ENCODE measurements at regions not wholly inside any gene's neighbourhood (a gene's known extent, or its start where the extent isn't known, plus 50 kb on each side); places are given as distances from the start of the nearest gene placed in this dataset.

- peak overlapping the region; percentile 80; the same call in 1 of the 2 replicates for H2BK12ac ChIP-seq (ENCODE audit: low read depth, low read length)
- H3K4me3 ChIP-seq (ENCODE audit: extremely low read depth in 1 of 4, insufficient read depth in 2 of 4, low read depth in 3 of 4, low read length in 4 of 4), result no peak overlapping the region
- no peaks in the 10 kb centered on the region for H3K9me3 ChIP-seq (ENCODE audit: insufficient read depth in 2 of 2, low read depth in 1 of 2, low read length in 1 of 2)
- no peak overlapping the region for H3K27ac ChIP-seq (ENCODE audit: low read depth, low read length)
- no peak overlapping the region for H3K23ac ChIP-seq (ENCODE audit: insufficient read length)
- H4K8ac ChIP-seq (ENCODE audit: extremely low read depth, insufficient read depth, low read length), result no peak overlapping the region
- no peak overlapping the region for H2BK120ac ChIP-seq (replicated peaks; ENCODE audit: low read depth, low read length)
- CTCF ChIA-PET (ENCODE audit: partially characterized antibody), result interaction anchor here (1.0 to 1.9 kb wide), 4 partner anchors 13 to 56 kb away, joined by 3 to 7 read pairs (median 4); no protein-coding TSS in a partner anchor
- WGBS, 2 experiments (ENCODE audit: extremely low coverage in 1 of 2, insufficient coverage in 1 of 2, insufficient read length in 1 of 2, insufficient replicate concordance in 2 of 2, low coverage in 1 of 2, low lambda C conversion rate in 2 of 2, missing lambda C conversion rate in 1 of 2), result 89 to 100% methylated on average over 1 to 10 of the region's 10 CpGs
- no peak overlapping the region for H2AK5ac ChIP-seq (ENCODE audit: low read depth, low read length)
- H3K14ac ChIP-seq (ENCODE audit: insufficient read length), result no peak overlapping the region
- H2BK5ac ChIP-seq (ENCODE audit: low read depth, low read length), result 0 out of 2 replicates have a peak overlapping the region, but pooled peaks have one; percentile 19
- no peak overlapping the region for H2BK15ac ChIP-seq (ENCODE audit: low read length)
- H4K91ac ChIP-seq (replicated peaks; ENCODE audit: insufficient read length, low read length), result no peak overlapping the region
- no peak overlapping the region for H3K4ac ChIP-seq (replicated peaks; ENCODE audit: insufficient read length, low read depth, low read length)
- no peak overlapping the region for H3K4me2 ChIP-seq (ENCODE audit: insufficient read depth in 1 of 2, low read depth in 2 of 2, low read length in 2 of 2)
- H4K20me1 ChIP-seq (replicated peaks in 1 of 2; ENCODE audit: control insufficient read depth in 1 of 2, insufficient read depth in 2 of 2, low read length in 2 of 2), result no peaks in the 10 kb centered on the region
- H2AFZ ChIP-seq (ENCODE audit: low read length), result 0 out of 2 replicates have a peak overlapping the region, but pooled peaks have one; percentile 29
- H3K56ac ChIP-seq (replicated peaks; ENCODE audit: insufficient read length, low read depth, low read length), result no peak overlapping the region
- POLR2A ChIA-PET (ENCODE audit: partially characterized antibody), result no interaction called here
- no peaks in the 10 kb centered on the region for H3K23me2 ChIP-seq (ENCODE audit: low read depth, low read length)
- no peak for TF ChIP-seq SIX5 (IDR thresholded peaks at IDR 0.05; ENCODE audit: low read depth, low read length)
- TF ChIP-seq BCL11A (IDR thresholded peaks at IDR 0.05; ENCODE audit: low read depth in 2 of 2, low read length in 2 of 2), result no peak
- TF ChIP-seq GABPA (IDR thresholded peaks at IDR 0.05; ENCODE audit: borderline replicate concordance, insufficient read depth, low read length), result no peak
- no peak for TF ChIP-seq CHD2 (IDR thresholded peaks at IDR 0.05; ENCODE audit: low read length)
- TF ChIP-seq CHD1 (IDR thresholded peaks at IDR 0.05; ENCODE audit: low read depth, low read length), result no peak
- no peak for TF ChIP-seq SRF (IDR thresholded peaks at IDR 0.05; ENCODE audit: low read depth, low read length)
- no peak for TF ChIP-seq CBX8 (IDR thresholded peaks at IDR 0.05; ENCODE audit: borderline replicate concordance, low read depth, low read length)
- TF ChIP-seq NRF1 (IDR thresholded peaks at IDR 0.05; ENCODE audit: low read depth, low read length), result no peak
- TF ChIP-seq PHF8 (conservative IDR thresholded peaks at IDR 0.05; ENCODE audit: low read depth, low read length), result no peak
- TF ChIP-seq BRCA1 (IDR thresholded peaks at IDR 0.05; ENCODE audit: low read depth, low read length), result no peak
- H2BK20ac ChIP-seq (ENCODE audit: low read length), result no peak overlapping the region
- FAIRE-seq, result no peak
- DNase-seq (ENCODE audit: low read depth in 1 of 2, low spot score in 2 of 2), result no peak
- H3K9ac ChIP-seq (replicated peaks in 1 of 4; ENCODE audit: extremely low read depth in 1 of 4, low read depth in 3 of 4, low read length in 3 of 4), result no peak overlapping the region
- H4K5ac ChIP-seq (ENCODE audit: insufficient read length, low read depth, low read length), result no peak overlapping the region
- H3K18ac ChIP-seq (ENCODE audit: extremely low read depth, low read length), result no peak overlapping the region
- no peaks in the 10 kb centered on the region for H3K36me3 ChIP-seq (ENCODE audit: control insufficient read depth in 2 of 4, insufficient read depth in 4 of 4, low read length in 3 of 4)
- no peaks in the 10 kb centered on the region for H3K79me1 ChIP-seq (ENCODE audit: low read depth, low read length)
- H3K27me3 ChIP-seq (replicated peaks in 1 of 4; ENCODE audit: control insufficient read depth in 3 of 4, extremely low read depth in 1 of 4, insufficient read depth in 3 of 4, low read length in 3 of 4), result no peaks in the 10 kb centered on the region
- H3K4me1 ChIP-seq (replicated peaks in 1 of 4; ENCODE audit: control insufficient read depth in 3 of 4, insufficient read depth in 4 of 4, low read length in 3 of 4), result peaks cover 0 to 5% (median 2%) of the 10 kb centered on the region in 4 experiments; a peak in 1 of 7 replicates
- H3K79me2 ChIP-seq (ENCODE audit: control insufficient read depth in 1 of 2, insufficient read depth in 2 of 2, low read length in 2 of 2), result no peaks in the 10 kb centered on the region
These were observed 585.5 kb downstream of the TLE1 start for GRCh38 chr9:81103597-81104471.
